GM23338 (cell line): ENCODE measurements at regions not wholly inside any gene's neighbourhood (a gene's known extent, or its start where the extent isn't known, plus 50 kb on each side); places are given as distances from the start of the nearest gene placed in this dataset.

Source experiments
- ATAC-seq: fragments of 200-7000 bp; cut with Tn5 transposase; 3 replicates; pipeline ENCODE4 v1.9.1; 2020
- DNase-seq: peaks from one replicate; pipeline ENCODE4 v3.0.0-alpha.2; 2015; ENCODE audit warnings: low spot score
- H2AFZ ChIP-seq: fragments of 200-600 bp; sonication (generic); 2 replicates; pipeline ENCODE4 v1.8.0; 2016; ENCODE audit warnings: antibody characterized with exemption, mild to moderate bottlenecking, moderate library complexity
- H3F3A ChIP-seq: fragments of 200-600 bp; sonication (generic); replicated peaks from 2 replicates; pipeline ENCODE4 v1.8.0; 2017; ENCODE audit warnings: antibody characterized with exemption, mixed run types, low read depth
- H3K27ac ChIP-seq: fragments of 200-600 bp; sonication (generic); 2 replicates; pipeline ENCODE4 v1.6.1; 2016; ENCODE audit warnings: low read depth
- H3K27me3 ChIP-seq: fragments of 200-600 bp; sonication (generic); 2 replicates; pipeline ENCODE4 v1.8.0; 2016; ENCODE audit warnings: mild to moderate bottlenecking, mixed run types, moderate library complexity; ENCODE audit not compliant: insufficient read depth
- H3K36me3 ChIP-seq: fragments of 200-600 bp; sonication (generic); 2 replicates; pipeline ENCODE4 v1.8.0; 2016; ENCODE audit warnings: mild to moderate bottlenecking; ENCODE audit not compliant: insufficient read depth
- H3K4me1 ChIP-seq: fragments of 200-600 bp; sonication (generic); 2 replicates; pipeline ENCODE4 v1.8.0; 2016; ENCODE audit warnings: mild to moderate bottlenecking, moderate library complexity; ENCODE audit not compliant: insufficient read depth
- H3K4me2 ChIP-seq: fragments of 200-600 bp; sonication (generic); 2 replicates; pipeline ENCODE4 v1.7.1; 2017; ENCODE audit warnings: mixed run types
- H3K4me3 ChIP-seq: fragments of 200-600 bp; sonication (generic); 2 replicates; pipeline ENCODE4 v1.6.1; 2016; ENCODE audit warnings: mixed run types
- H3K79me2 ChIP-seq: fragments of 200-600 bp; sonication (generic); replicated peaks from 2 replicates; pipeline ENCODE4 v1.8.0; 2017; ENCODE audit warnings: mild to moderate bottlenecking; ENCODE audit not compliant: insufficient read depth
- H3K9me2 ChIP-seq: fragments of 200-600 bp; sonication (generic); 2 replicates; pipeline ENCODE4 v1.8.0; 2017; ENCODE audit not compliant: insufficient read depth
- H4K20me1 ChIP-seq: fragments of 200-600 bp; sonication (generic); replicated peaks from 2 replicates; pipeline ENCODE4 v1.8.0; 2017; ENCODE audit warnings: mild to moderate bottlenecking; ENCODE audit not compliant: insufficient read depth
- H3K27ac Mint-ChIP-seq: 2 replicates; pipeline ENCODE4 v1.8.0; 2020; ENCODE audit warnings: inconsistent platforms, mild to moderate bottlenecking, moderate library complexity, mixed read lengths
- H3K27me3 Mint-ChIP-seq: 3 replicates; pipeline ENCODE4 v1.8.0; 2022; ENCODE audit warnings: low read depth, mild to moderate bottlenecking, moderate library complexity, mixed read lengths, inconsistent platforms; ENCODE audit not compliant: insufficient read depth, poor library complexity
- H3K36me3 Mint-ChIP-seq: 3 replicates; pipeline ENCODE4 v1.8.0; 2021; ENCODE audit warnings: low read depth, mild to moderate bottlenecking, inconsistent platforms, moderate library complexity, mixed read lengths
- H3K4me1 Mint-ChIP-seq: 3 replicates; pipeline ENCODE4 v1.8.0; 2020; ENCODE audit warnings: mild to moderate bottlenecking, inconsistent platforms, mixed read lengths
- H3K4me3 Mint-ChIP-seq: 3 replicates; pipeline ENCODE4 v1.8.0; 2021; ENCODE audit warnings: moderate library complexity, mild to moderate bottlenecking, inconsistent platforms, mixed read lengths
- H3K9me3 Mint-ChIP-seq: 3 replicates; pipeline ENCODE4 v1.8.0; 2020; ENCODE audit warnings: moderate library complexity, mild to moderate bottlenecking, inconsistent platforms, mixed read lengths
- CREB1 ChIP-seq: fragments of 250-450 bp; sonication (Bioruptor Pico); IDR thresholded peaks from 2 replicates; pipeline ENCODE4 v1.5.0; 2020; ENCODE audit warnings: low read depth, mild to moderate bottlenecking, moderate library complexity
- CTCF ChIP-seq, 2 experiments: fragments of 200-600 bp in 1 of 2; sonication (generic) in 1 of 2; conservative IDR thresholded peaks; 2 replicates each; pipeline versions ENCODE4 v1.5.1 to v1.6.1; 2016 to 2017; ENCODE audit warnings: antibody characterized with exemption in 2 of 2, low read depth in 2 of 2, mild to moderate bottlenecking in 2 of 2, moderate library complexity in 1 of 2
- ETS1 ChIP-seq: IDR thresholded peaks from 2 replicates; pipeline ENCODE4 v1.6.1; 2016; ENCODE audit warnings: antibody characterized with exemption
- EZH2 ChIP-seq: fragments of 200-600 bp; sonication (generic); IDR thresholded peaks from one replicate; pipeline ENCODE4 v1.8.0; 2017; ENCODE audit warnings: antibody characterized with exemption, mild to moderate bottlenecking, low read depth; ENCODE audit not compliant: unreplicated experiment
- EZH2phosphoT487 ChIP-seq: fragments of 200-600 bp; sonication (generic); IDR thresholded peaks from one replicate; pipeline ENCODE4 v1.8.1; 2018; ENCODE audit warnings: antibody characterized with exemption; ENCODE audit not compliant: unreplicated experiment
- JUNB ChIP-seq: IDR thresholded peaks from one replicate; pipeline ENCODE4 v1.6.1; 2016; ENCODE audit warnings: antibody characterized with exemption; ENCODE audit not compliant: unreplicated experiment
- NANOG ChIP-seq: IDR thresholded peaks from 2 replicates; pipeline ENCODE4 v1.6.1; 2016; ENCODE audit warnings: antibody characterized with exemption, borderline replicate concordance
- POLR2AphosphoS5 ChIP-seq: IDR thresholded peaks from 2 replicates; pipeline ENCODE4 v1.6.1; 2016; ENCODE audit warnings: antibody characterized with exemption, low read depth
- REST ChIP-seq: IDR thresholded peaks from one replicate; pipeline ENCODE4 v1.6.1; 2018; ENCODE audit warnings: antibody characterized with exemption; ENCODE audit not compliant: unreplicated experiment
- STAT1 ChIP-seq: IDR thresholded peaks from one replicate; pipeline ENCODE4 v1.6.1; 2016; ENCODE audit warnings: antibody characterized with exemption; ENCODE audit not compliant: unreplicated experiment
- ZNF114 ChIP-seq: fragments of 250-450 bp; sonication (Bioruptor Pico); IDR thresholded peaks from 2 replicates; pipeline ENCODE4 v1.5.0; 2020; ENCODE audit warnings: mild to moderate bottlenecking, moderate library complexity
- ZNF331 ChIP-seq: fragments of 250-450 bp; sonication (Bioruptor Pico); IDR thresholded peaks from 2 replicates; pipeline ENCODE4 v1.5.0; 2020; ENCODE audit warnings: low read depth, mild to moderate bottlenecking, moderate library complexity
- ZNF462 ChIP-seq: fragments of 250-450 bp; sonication (Bioruptor Pico); IDR thresholded peaks from 2 replicates; pipeline ENCODE4 v1.5.0; 2020; ENCODE audit warnings: mild to moderate bottlenecking, moderate library complexity

GRCh38 chr1:81499487-81499886 lies 301.2 kb upstream of the ADGRL2 start:
- TF ChIP-seq ZNF114 (CRISPR knock-in tag) = no peak
- TF ChIP-seq POLR2AphosphoS5 = no peak
- no peak for TF ChIP-seq ZNF331 (CRISPR knock-in tag)
- no peak for TF ChIP-seq EZH2phosphoT487
- no peak for TF ChIP-seq JUNB
- TF ChIP-seq CREB1 (CRISPR knock-in tag) = no peak
- no peak for TF ChIP-seq REST
- TF ChIP-seq STAT1 = no peak
- no peak for TF ChIP-seq ZNF462
- TF ChIP-seq EZH2 = no peak
- no peak for TF ChIP-seq NANOG
- no peak for TF ChIP-seq ETS1
- TF ChIP-seq CTCF (conservative IDR thresholded peaks at IDR 0.05; ENCODE audit: low read depth in 2 of 2) = no peak
- no peak for ATAC-seq
- no peaks in the 10 kb centered on the region for H3K79me2 ChIP-seq
- no peaks in the 10 kb centered on the region for H3K36me3 ChIP-seq
- H3K4me2 ChIP-seq = no peak overlapping the region
- H3K4me1 Mint-ChIP-seq = peaks cover 18% of the 10 kb centered on the region
- peaks cover 10% of the 10 kb centered on the region; the same call in 1 of the 2 replicates for H3K4me1 ChIP-seq
- H3K4me3 Mint-ChIP-seq = no peak overlapping the region
- H3K36me3 Mint-ChIP-seq = peaks cover 7% of the 10 kb centered on the region
- peaks cover 7% of the 10 kb centered on the region; the same call in 2 of the 3 replicates for H3K9me3 Mint-ChIP-seq
- H3K4me3 ChIP-seq = no peak overlapping the region
- H3K27me3 ChIP-seq = no peaks in the 10 kb centered on the region
- no peaks in the 10 kb centered on the region for H4K20me1 ChIP-seq
- H3K9me2 ChIP-seq = no peaks in the 10 kb centered on the region
- H3K27ac ChIP-seq = no peak overlapping the region
- DNase-seq = no peak
- H3K27me3 Mint-ChIP-seq = peaks cover 4% of the 10 kb centered on the region
- no peak overlapping the region for H2AFZ ChIP-seq
- no peak overlapping the region for H3K27ac Mint-ChIP-seq
- no peaks in the 10 kb centered on the region for H3F3A ChIP-seq
